B cell (primary cell): ENCODE measurements at regions not wholly inside any gene's neighbourhood (a gene's known extent, or its start where the extent isn't known, plus 50 kb on each side); places are given as distances from the start of the nearest gene placed in this dataset.

Experiments used
- ATAC-seq: fragments of 200-7000 bp; cut with Tn5 transposase; one replicate; pipeline ENCODE4 v1.10.0; 2021; ENCODE audit warnings: low read depth, mild to moderate bottlenecking, moderate number of reproducible peaks, moderate library complexity
- CTCF ChIA-PET: fragments of 350-600 bp; sonication (Branson Sonifier 250); formaldehyde crosslinking; loops from one replicate; lab custom pipeline; 2021; ENCODE audit warnings: antibody characterized with exemption, inconsistent platforms; lab: Charles Lee
- POLR2A ChIA-PET: fragments of 350-600 bp; sonication (Branson Sonifier 250); formaldehyde crosslinking; loops from one replicate; lab custom pipeline; 2021; ENCODE audit warnings: antibody characterized with exemption; lab: Charles Lee
- DNase-seq: peaks from one replicate; pipeline ENCODE4 v3.0.0; 2013
- H2AFZ ChIP-seq: 2 replicates; pipeline ENCODE4 v1.6.1; 2012; ENCODE audit warnings: mild to moderate bottlenecking, low read depth, low read length; ENCODE audit not compliant: insufficient read depth, poor library complexity, severe bottlenecking
- H3K27ac ChIP-seq, 2 donors: 1 replicate in 1 of 2; 2 replicates in 1 of 2; pipeline ENCODE4 v1.5.1; 2012 to 2013; ENCODE audit warnings: low read length in 2 of 2, mild to moderate bottlenecking in 2 of 2, moderate library complexity in 1 of 2
- H3K27me3 ChIP-seq, 4 experiments: fragments of 200-600 bp in 1 of 4; sonication (generic) in 1 of 4; replicated peaks in 1 of 4; 1 replicate in 2 of 4; 2 replicates in 2 of 4; pipeline versions ENCODE4 v1.6.1 to v1.7.0; 2013 to 2016; ENCODE audit warnings: low read length in 3 of 4, mild to moderate bottlenecking in 2 of 4, mixed read lengths in 1 of 4, moderate library complexity in 1 of 4; ENCODE audit not compliant: insufficient read depth in 4 of 4, control insufficient read depth in 3 of 4; ENCODE audit errors: control extremely low read depth in 1 of 4
- H3K36me3 ChIP-seq, 2 experiments: replicated peaks in 1 of 2; 1 replicate in 1 of 2; 2 replicates in 1 of 2; pipeline versions ENCODE4 v1.6.1 to v1.7.1; 2013; ENCODE audit warnings: low read length in 1 of 2; ENCODE audit not compliant: insufficient read depth in 2 of 2, control insufficient read depth in 1 of 2; ENCODE audit errors: control extremely low read depth in 1 of 2, extremely low read depth in 1 of 2
- H3K4me1 ChIP-seq, 2 donors: fragments of 200-600 bp in 1 of 2; sonication (generic) in 1 of 2; 1 replicate in 1 of 2; 2 replicates in 1 of 2; pipeline versions ENCODE4 v1.5.1 to v1.6.1; 2013 to 2017; ENCODE audit warnings: low read length in 2 of 2; ENCODE audit not compliant: control insufficient read depth in 2 of 2, insufficient read depth in 2 of 2
- H3K4me2 ChIP-seq: replicated peaks from 2 replicates; pipeline ENCODE3; 2012; ENCODE audit warnings: mild to moderate bottlenecking, low read depth, low read length; ENCODE audit not compliant: poor library complexity, severe bottlenecking
- H3K4me3 ChIP-seq, 5 experiments: fragments of 200-600 bp in 1 of 5; sonication (generic) in 1 of 5; 1 replicate in 3 of 5; 2 replicates in 2 of 5; pipeline versions ENCODE4 v1.5.1 to v1.7.0; 2011 to 2016; ENCODE audit warnings: low read length in 4 of 5, mild to moderate bottlenecking in 4 of 5, low read depth in 2 of 5, control low read depth in 1 of 5, moderate library complexity in 1 of 5; ENCODE audit not compliant: insufficient read depth in 1 of 5; ENCODE audit errors: control extremely low read depth in 1 of 5, extremely low read depth in 1 of 5
- H3K79me2 ChIP-seq: fragments of 200-600 bp; sonication (generic); one replicate; pipeline ENCODE4 v1.6.0; 2016; ENCODE audit warnings: low read length; ENCODE audit not compliant: control insufficient read depth, insufficient read depth
- H3K9ac ChIP-seq: fragments of 200-600 bp; sonication (generic); 2 replicates; pipeline ENCODE4 v1.6.1; 2017; ENCODE audit warnings: mild to moderate bottlenecking, low read length, moderate library complexity
- H3K9me3 ChIP-seq, 3 donors: one replicate each; pipeline versions ENCODE4 v1.6.1 to v1.7.1; 2013; ENCODE audit warnings: low read length in 2 of 3; ENCODE audit not compliant: control insufficient read depth in 2 of 3, insufficient read depth in 1 of 3; ENCODE audit errors: control extremely low read depth in 1 of 3
- H4K20me1 ChIP-seq: 2 replicates; pipeline ENCODE4 v1.6.0; 2012; ENCODE audit warnings: mild to moderate bottlenecking, low read length; ENCODE audit not compliant: insufficient read depth, control insufficient read depth, poor library complexity, severe bottlenecking
- H3K27ac Mint-ChIP-seq: one replicate; pipeline ENCODE4 v1.8.0; 2021; ENCODE audit warnings: mixed read lengths
- H3K27me3 Mint-ChIP-seq: one replicate; pipeline ENCODE4 v1.8.0; 2021; ENCODE audit warnings: mixed read lengths
- H3K4me1 Mint-ChIP-seq: one replicate; pipeline ENCODE4 v1.8.0; 2021; ENCODE audit warnings: mixed read lengths
- H3K4me3 Mint-ChIP-seq: one replicate; pipeline ENCODE4 v1.8.0; 2021; ENCODE audit warnings: mixed read lengths
- H3K9me3 Mint-ChIP-seq: one replicate; pipeline ENCODE4 v1.8.0; 2022; ENCODE audit warnings: mixed read lengths; ENCODE audit not compliant: insufficient read depth
- EZH2 ChIP-seq: IDR thresholded peaks from 2 replicates; pipeline ENCODE4 v1.6.1; 2012; ENCODE audit warnings: borderline replicate concordance, low read depth, mild to moderate bottlenecking, moderate library complexity, low read length; ENCODE audit not compliant: insufficient read depth, poor library complexity, severe bottlenecking
- WGBS: methylation state at CpG from one replicate; pipeline ENCODE4 v1.1.5; 2013; ENCODE audit warnings: missing lambda C conversion rate; ENCODE audit not compliant: insufficient coverage; 5-methylcytosine and 5-hydroxymethylcytosine counted together
- intact Hi-C: fragments of 100-400 bp; cut with micrococcal nuclease; formaldehyde crosslinking; loops from one replicate; pipeline ENCODE4 v1.10.0; 2022
- TF ChIP-seq, protein P1 (sequence below): fragments of 200-600 bp; IDR thresholded peaks from one replicate; pipeline ENCODE4 v1.8.0; 2022; ENCODE audit warnings: antibody characterized with exemption, mild to moderate bottlenecking

DNA sequence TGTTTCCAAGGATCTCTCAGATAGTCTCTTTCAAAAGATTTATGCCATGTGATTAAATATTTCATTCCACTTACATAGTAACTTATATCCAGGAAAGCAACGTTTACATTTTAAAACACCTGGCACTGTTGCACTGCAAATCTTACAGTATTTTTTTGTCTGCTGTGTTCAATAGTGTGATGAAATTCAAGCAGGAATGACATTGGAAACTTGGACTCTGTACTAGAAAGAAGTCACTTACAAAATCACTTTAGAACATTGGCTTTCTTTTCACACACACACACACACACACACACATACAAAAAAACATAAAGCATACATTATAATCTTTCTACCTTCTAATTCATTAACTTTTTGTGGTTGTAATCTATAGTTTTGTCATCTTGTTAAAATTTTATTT lies 66.2 kb upstream of the USP15 start:
- intact Hi-C loops: loop anchor here (5.0 kb wide), 1 partner anchor 67 kb away; no protein-coding TSS in a partner anchor
- TF ChIP-seq EZH2: no peak
- TF ChIP-seq, protein P1, sequence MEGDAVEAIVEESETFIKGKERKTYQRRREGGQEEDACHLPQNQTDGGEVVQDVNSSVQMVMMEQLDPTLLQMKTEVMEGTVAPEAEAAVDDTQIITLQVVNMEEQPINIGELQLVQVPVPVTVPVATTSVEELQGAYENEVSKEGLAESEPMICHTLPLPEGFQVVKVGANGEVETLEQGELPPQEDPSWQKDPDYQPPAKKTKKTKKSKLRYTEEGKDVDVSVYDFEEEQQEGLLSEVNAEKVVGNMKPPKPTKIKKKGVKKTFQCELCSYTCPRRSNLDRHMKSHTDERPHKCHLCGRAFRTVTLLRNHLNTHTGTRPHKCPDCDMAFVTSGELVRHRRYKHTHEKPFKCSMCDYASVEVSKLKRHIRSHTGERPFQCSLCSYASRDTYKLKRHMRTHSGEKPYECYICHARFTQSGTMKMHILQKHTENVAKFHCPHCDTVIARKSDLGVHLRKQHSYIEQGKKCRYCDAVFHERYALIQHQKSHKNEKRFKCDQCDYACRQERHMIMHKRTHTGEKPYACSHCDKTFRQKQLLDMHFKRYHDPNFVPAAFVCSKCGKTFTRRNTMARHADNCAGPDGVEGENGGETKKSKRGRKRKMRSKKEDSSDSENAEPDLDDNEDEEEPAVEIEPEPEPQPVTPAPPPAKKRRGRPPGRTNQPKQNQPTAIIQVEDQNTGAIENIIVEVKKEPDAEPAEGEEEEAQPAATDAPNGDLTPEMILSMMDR: no peak
- Mint-ChIP-seq H3K4me1 (peaks cover 30% of the 10 kb centered on the region), H3K27ac (no peak overlapping the region), H3K4me3 (no peak overlapping the region), H3K27me3 (peaks cover 31% of the 10 kb centered on the region), H3K9me3 (no peaks in the 10 kb centered on the region)
- POLR2A ChIA-PET: no interaction called here
- peaks cover 22 to 27% of the 10 kb centered on the region in 2 donors for H3K4me1 ChIP-seq
- ATAC-seq: no peak
- no peak overlapping the region for H3K27ac ChIP-seq
- DNase-seq: no peak
- WGBS: no CpG with 5 or more reads among the region's 1 CpG
- peaks cover 0 to 11% (median 0%) of the 10 kb centered on the region in 3 donors for H3K9me3 ChIP-seq
- CTCF ChIA-PET: interaction anchor here (1.0 to 1.8 kb wide), 3 partner anchors 9 to 12 kb away, joined by 3 to 13 read pairs (median 8); no protein-coding TSS in a partner anchor
- H3K4me3 ChIP-seq: no peak overlapping the region
- no peaks in the 10 kb centered on the region for H3K36me3 ChIP-seq
- no peaks in the 10 kb centered on the region for H3K79me2 ChIP-seq
- no peak overlapping the region for H3K4me2 ChIP-seq
- H3K27me3 ChIP-seq: peaks cover 0 to 30% (median 23%) of the 10 kb centered on the region in 4 experiments
- H4K20me1 ChIP-seq: no peaks in the 10 kb centered on the region
- no peak overlapping the region for H2AFZ ChIP-seq
- H3K9ac ChIP-seq: no peak overlapping the region

DNA sequence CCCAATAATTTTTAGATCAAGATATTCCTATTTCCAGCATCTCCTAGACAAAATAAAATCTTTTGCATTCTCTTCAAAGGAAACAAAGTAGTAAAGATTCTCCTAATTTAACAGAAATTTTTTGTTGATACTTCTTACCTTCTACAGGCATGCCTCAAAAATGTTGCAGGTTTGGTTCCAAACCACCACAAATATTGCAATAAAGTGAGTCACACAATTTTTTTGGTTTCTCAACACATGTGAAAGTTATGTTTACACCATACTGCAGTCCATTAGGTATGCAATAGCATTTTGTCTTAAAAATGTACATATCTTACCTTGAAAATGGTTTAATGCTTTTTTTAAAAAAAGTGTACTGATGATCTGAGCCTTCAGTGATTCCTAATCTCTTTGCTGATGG lies 65.6 kb upstream of the USP15 start:
- no peaks in the 10 kb centered on the region for H4K20me1 ChIP-seq
- H3K27me3 Mint-ChIP-seq: peaks cover 31% of the 10 kb centered on the region
- H3K9me3 Mint-ChIP-seq: no peaks in the 10 kb centered on the region
- ChIA-PET CTCF (no interaction called here), POLR2A (no interaction called here)
- H3K79me2 ChIP-seq: no peaks in the 10 kb centered on the region
- no peak overlapping the region for H3K4me3 ChIP-seq
- peaks cover 30% of the 10 kb centered on the region for H3K4me1 Mint-ChIP-seq
- no peaks in the 10 kb centered on the region for H3K36me3 ChIP-seq
- no peak overlapping the region for H3K4me3 Mint-ChIP-seq
- peaks cover 0 to 11% (median 0%) of the 10 kb centered on the region in 3 donors for H3K9me3 ChIP-seq
- peaks cover 22 to 27% of the 10 kb centered on the region in 2 donors for H3K4me1 ChIP-seq
- ATAC-seq (no peak), DNase-seq (no peak)
- no peak overlapping the region for H3K27ac ChIP-seq
- H3K27ac Mint-ChIP-seq: no peak overlapping the region
- H3K27me3 ChIP-seq: peaks cover 0 to 30% (median 20%) of the 10 kb centered on the region in 4 experiments
- intact Hi-C loops: loop anchor here (5.0 kb wide), 1 partner anchor 67 kb away; no protein-coding TSS in a partner anchor
- H2AFZ ChIP-seq: no peak overlapping the region
- no peak overlapping the region for H3K4me2 ChIP-seq
- no peak for TF ChIP-seq EZH2
- TF ChIP-seq, protein P1: no peak
- no peak overlapping the region for H3K9ac ChIP-seq
